ENCODE measurements at regions not wholly inside any gene's neighbourhood (a gene's known extent, or its start where the extent isn't known, plus 50 kb on each side); places are given as distances from the start of the nearest gene placed in this dataset.
"Not testable (repeated sequence)": the region's sequence is repeated elsewhere in the genome, so short reads cannot be mapped to it uniquely, and the experiment has no call there.

DNA sequence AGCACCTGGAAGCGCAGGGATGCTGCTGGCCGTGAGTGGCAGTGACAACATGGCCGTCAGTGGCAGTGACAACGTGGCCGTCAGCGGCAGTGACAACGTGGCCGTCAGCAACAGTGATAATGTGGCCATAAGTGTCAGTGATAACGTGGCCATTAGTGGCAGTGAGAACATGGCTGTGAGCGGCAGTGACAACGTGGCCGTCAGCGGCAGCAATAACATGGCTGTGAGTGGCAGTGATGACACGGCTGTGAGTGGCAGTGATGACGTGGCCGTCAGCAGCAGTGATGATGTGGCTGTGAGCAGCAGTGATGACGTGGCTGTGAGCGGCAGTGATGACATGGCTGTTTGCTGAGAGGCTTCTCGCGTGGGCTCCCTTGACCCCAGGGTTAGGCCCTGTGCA is 169.8 kb downstream of the ERMARD start:
- no peaks in the 10 kb centered on the region for H3K36me3 Mint-ChIP-seq
- H3K9me3 Mint-ChIP-seq, result peaks cover 0 to 8% (median 0%) of the 10 kb centered on the region in 9 donors
- H3K27me3 Mint-ChIP-seq, result peaks cover 6 to 20% (median 10%) of the 10 kb centered on the region in 5 donors
- H3K4me3 Mint-ChIP-seq, result no peak overlapping the region
- ATAC-seq (no peak), DNase-seq (no peak)
- POLR2A ChIA-PET, result no interaction called here
- peaks cover 0 to 5% (median 2%) of the 10 kb centered on the region in 4 donors for H3K4me1 Mint-ChIP-seq
- H3K27ac Mint-ChIP-seq, result no peak overlapping the region

DNA sequence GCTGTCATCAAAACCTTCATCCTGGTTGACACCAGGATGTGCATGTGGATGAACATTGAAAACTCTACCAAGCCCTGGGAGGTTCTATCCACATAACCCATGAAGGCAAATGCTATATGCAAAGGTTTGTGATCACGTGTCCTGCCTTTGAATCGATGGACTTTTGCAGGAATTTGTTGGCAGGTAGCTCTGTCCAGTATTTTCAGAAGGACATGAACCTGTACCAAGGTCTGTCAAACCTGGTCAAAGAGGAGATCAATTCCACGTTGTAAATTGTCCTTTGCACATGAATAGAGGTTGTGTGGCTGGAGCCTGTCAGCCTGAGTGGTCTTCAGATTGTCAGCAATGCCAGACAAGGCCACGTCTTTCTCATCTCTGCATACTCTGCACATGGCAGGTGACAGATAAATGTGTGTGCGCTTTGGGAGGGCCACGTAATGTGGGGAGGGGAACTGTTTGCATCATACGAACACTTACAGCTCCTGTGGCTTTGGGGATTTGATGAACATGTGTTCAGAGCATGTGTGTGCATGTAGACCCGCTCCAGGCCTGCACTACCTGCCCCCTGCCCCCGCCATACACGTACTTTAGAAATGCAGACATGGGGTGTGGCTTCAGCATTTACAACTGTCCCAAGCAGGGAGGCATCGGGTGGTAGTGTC is 169.1 kb downstream of the ERMARD start:
- Mint-ChIP-seq H3K9me3 (peaks cover 0 to 1% (median 0%) of the 10 kb centered on the region in 9 donors), H3K27me3 (peaks cover 3 to 14% (median 3%) of the 10 kb centered on the region in 5 donors), H3K4me1 (peaks cover 0 to 5% (median 2%) of the 10 kb centered on the region in 4 donors), H3K4me3 (no peak overlapping the region), H3K36me3 (no peaks in the 10 kb centered on the region), H3K27ac (no peak overlapping the region)
- POLR2A ChIA-PET, result no interaction called here
- DNase-seq, result no peak
- no peak for ATAC-seq

DNA sequence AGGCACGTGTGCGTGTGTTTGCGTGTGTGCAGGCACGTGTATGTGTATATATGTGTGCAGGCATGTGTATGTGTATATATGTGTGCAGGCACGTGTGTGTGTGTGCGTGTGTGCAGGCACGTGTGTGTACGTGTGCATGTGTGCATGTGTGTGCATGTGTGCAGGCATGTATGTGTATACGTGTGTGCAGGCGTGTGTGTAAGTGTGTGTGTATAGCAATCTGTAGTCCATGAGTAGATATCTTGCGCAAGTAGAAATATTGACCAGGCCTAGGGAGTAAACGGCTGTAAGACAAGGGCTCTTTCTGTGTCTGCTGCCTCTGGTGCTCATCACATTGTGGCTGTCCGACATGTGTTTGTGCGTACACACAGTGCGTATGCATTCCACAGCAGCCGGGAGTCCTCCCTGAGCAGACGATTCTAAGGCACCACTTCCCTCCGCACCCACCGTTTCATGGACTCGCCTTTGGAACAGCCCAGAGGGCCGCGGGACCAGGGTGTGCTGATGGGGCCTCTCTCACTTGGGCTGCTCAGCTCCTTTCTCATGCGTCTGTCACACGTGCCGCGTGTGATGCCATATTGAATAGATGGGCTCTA is 167.6 kb downstream of the ERMARD start:
- Mint-ChIP-seq H3K4me1 (peaks cover 0 to 6% (median 2%) of the 10 kb centered on the region in 4 donors), H3K4me3 (no peak overlapping the region), H3K36me3 (no peaks in the 10 kb centered on the region), H3K27ac (peak overlapping the region in 1 of 10 donors; percentile 72), H3K27me3 (peaks cover 0 to 16% (median 3%) of the 10 kb centered on the region in 5 donors), H3K9me3 (no peaks in the 10 kb centered on the region)
- ATAC-seq (no peak), DNase-seq (no peak)
- POLR2A ChIA-PET, result no interaction called here

DNA sequence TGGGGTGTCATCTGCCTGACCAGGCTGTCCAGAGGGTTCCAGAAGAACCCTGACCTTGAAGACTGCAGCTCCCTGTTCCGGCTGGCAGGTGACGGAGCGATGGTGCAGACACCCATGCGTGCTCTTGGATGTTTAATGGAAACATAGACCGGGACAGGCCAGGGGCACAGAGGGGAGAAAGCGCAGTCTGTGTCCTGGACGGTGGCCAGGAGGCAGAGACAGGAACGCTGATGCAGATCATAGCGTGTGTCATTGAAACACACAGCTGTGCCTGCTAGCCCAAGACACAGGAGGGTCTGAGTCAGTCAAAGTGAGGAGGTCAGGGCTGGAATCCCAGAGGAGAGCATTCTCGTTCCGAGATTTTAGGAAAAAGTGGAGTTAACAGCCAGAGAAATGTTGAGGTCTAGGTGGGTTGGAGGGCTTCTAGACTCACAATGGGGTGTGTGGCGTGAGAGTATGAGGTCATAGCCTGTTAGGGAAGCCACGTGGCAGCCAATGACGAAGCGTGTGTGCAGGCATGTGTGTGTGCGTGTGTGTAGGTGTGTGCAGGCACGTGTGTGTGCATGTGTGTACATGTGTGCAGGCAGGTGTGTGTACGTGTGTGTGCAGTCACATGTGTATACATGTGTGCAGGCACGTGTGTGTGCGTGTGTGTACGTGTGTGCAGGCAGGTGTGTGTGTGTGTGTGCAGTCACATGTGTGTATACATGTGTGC is 167.0 kb downstream of the ERMARD start:
- Mint-ChIP-seq H3K9me3 (no peaks in the 10 kb centered on the region), H3K27ac (peak overlapping the region in 1 of 10 donors; percentile 72), H3K36me3 (no peaks in the 10 kb centered on the region), H3K4me3 (no peak overlapping the region), H3K27me3 (peaks cover 0 to 16% (median 3%) of the 10 kb centered on the region in 5 donors), H3K4me1 (peaks cover 0 to 12% (median 7%) of the 10 kb centered on the region in 4 donors)
- POLR2A ChIA-PET, result no interaction called here
- ATAC-seq (no peak), DNase-seq (no peak)

DNA sequence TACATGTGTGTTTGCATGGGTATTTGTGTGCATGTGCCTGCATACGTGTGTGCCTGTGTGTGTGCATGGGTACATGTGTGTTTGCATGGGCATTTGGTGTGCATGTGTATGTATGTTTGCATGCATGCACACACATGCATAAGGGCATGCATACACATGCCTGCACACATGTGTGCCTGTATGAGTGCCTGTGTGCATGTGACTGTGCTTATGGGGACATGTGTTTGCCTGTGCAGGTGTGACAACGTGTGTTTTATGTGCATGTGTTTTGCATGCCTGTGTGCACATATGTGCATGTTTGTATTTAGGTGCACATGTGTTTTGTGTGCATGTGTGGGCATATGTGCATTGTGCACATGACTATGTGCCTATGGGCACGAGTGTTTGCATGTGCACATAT is 165.7 kb downstream of the ERMARD start:
- ATAC-seq, result no peak
- Mint-ChIP-seq H3K27me3 (peaks cover 0 to 16% (median 3%) of the 10 kb centered on the region in 5 donors), H3K4me1 (peaks cover 2 to 19% (median 15%) of the 10 kb centered on the region in 4 donors), H3K4me3 (no peak overlapping the region), H3K9me3 (no peaks in the 10 kb centered on the region), H3K36me3 (no peaks in the 10 kb centered on the region), H3K27ac (no peak overlapping the region)
- DNase-seq, result no peak
- POLR2A ChIA-PET, result no interaction called here

DNA sequence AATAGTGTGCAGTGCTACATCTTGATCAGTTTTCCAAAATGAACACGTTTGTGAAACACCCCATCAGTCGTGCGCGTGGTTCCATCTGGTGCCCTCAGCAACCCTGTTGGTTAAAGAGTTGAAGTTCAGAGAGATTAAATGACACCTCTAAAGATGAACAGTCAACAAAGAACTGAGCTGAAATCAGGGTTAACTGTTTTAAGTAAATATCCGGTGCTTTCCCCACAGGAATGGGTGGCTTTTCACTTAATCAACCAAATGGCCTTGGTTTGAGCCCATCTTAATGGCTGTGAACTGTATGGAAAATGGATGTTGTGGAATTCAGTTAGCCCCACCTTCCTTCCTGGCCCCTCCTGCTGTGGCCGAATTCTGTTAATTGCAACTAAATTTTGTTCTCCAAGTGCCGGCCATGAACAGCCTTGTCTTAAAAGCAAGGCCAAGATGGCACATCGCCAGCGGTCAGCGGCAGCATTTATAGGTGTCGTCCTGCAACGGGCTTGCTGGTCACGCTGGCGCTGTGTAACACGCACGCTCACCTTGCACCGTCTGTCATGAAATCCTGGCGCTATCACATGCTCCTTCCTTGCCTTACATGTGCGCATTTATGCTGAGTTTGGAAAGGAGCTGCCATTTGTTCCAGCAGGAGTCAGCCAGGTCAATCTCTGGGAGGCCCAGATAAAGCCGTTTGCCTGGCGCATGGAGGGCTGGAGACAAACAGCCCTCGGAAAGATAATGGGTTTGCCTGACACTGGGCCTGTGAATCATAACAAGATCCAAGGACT is 164.5 kb downstream of the ERMARD start:
- POLR2A ChIA-PET, result no interaction called here
- Mint-ChIP-seq H3K4me3 (no peak overlapping the region), H3K9me3 (no peaks in the 10 kb centered on the region), H3K36me3 (no peaks in the 10 kb centered on the region), H3K27me3 (peaks cover 0 to 5% (median 3%) of the 10 kb centered on the region in 5 donors), H3K4me1 (peaks cover 2 to 15% (median 14%) of the 10 kb centered on the region in 4 donors), H3K27ac (no peak overlapping the region)
- ATAC-seq (no peak), DNase-seq (no peak)

DNA sequence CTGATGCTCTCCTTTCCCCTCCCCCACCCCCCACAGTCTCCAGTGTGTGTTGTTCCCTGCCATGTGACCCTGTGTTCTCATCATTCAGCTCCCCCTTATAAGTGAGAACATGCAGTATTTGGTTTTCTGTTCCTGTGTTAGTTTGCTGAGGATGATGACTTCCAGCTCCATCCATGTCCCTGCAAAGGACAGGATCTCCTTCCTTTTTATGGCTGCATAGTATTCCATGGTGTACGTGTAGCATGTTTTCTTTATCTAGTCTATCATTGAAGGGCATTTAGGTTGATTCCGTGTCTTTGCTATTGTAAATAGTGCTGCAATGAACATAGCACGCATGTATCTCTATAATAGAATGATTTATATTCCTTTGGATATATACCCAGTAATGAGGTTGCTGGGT is 162.3 kb downstream of the ERMARD start:
- Mint-ChIP-seq H3K4me3 (peak overlapping the region in 1 of 10 donors; percentile 3), H3K4me1 (peaks cover 2 to 15% (median 14%) of the 10 kb centered on the region in 4 donors)
- H3K27ac Mint-ChIP-seq, H3K36me3 Mint-ChIP-seq, H3K9me3 Mint-ChIP-seq, POLR2A ChIA-PET, ATAC-seq, DNase-seq, H3K27me3 Mint-ChIP-seq: not testable (repeated sequence)

DNA sequence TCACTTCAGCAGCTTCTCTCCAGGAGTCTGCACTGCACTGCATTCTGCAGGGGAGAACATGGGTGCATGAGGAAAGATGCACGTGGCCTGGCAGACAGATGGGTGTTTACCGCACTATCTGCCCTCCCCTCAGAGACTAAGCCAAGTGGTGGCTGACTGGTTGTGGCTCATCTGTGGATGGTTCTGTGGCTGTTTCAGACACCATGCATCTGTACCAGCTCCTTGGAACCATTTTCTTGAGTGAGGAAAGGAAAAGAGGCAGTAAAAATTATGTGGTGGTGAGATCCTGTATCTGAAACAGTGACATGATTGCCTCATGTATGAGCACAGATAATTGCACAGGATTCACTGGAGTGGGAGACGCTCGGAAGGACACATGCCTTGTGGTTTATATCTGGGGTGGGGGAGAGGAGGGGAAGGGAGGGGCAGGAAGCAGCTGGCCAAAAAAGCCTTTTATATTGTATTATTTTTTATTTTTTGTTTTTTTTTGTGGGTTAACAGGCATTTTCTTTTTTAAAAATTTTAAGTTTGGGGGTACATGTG is 161.7 kb downstream of the ERMARD start:
- no peak for DNase-seq
- POLR2A ChIA-PET, result no interaction called here
- ATAC-seq, result no peak

DNA sequence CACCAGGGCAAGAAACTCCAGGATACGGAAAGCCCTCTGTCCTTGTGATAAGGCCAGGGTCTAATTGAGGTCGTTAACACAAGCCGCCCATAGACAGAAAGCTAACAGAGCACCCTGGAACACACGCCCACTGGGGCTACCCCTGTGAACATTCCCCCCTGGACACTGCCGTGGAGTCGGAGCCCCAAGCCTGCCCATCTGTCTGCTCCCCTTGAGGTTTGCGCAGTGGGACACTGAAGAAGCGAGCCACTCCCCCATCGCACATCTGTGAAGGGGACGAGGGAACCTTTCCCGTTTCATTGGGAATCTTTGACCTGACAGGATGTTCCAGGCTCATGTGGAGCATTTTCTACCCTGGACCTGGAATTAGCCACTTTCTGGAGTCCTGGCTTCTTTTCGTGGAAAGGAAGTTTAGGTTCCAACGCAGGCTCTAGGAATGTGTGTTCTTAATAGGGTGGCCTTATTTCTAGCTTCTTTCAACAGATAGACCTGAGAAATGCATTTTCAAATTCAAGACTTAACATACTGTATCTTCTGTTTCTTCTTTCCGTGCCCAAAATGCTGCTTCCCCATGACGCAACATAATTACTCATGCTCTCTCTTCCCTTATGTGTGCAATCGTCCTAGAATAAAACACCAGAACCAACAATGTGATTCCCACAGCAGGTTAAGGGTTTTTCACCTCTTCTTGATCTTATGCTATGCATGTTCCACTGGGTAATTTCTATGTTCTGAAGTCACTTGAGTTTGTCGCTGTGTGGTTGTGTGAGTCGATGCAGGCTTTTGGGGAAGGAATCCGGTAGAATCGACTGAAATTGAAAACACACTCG is 161.1 kb downstream of the ERMARD start:
- Mint-ChIP-seq H3K4me3 (peak overlapping the region in 1 of 10 donors; percentile 1), H3K9me3 (no peaks in the 10 kb centered on the region), H3K27ac (peak overlapping the region in 1 of 10 donors; percentile 2), H3K4me1 (peaks cover 2 to 15% (median 12%) of the 10 kb centered on the region in 4 donors), H3K36me3 (no peaks in the 10 kb centered on the region), H3K27me3 (peaks cover 0 to 5% (median 0%) of the 10 kb centered on the region in 5 donors)
- ATAC-seq, result no peak
- no peak for DNase-seq
- POLR2A ChIA-PET, result no interaction called here

More for the DNA sequence above, 161.7 kb downstream of the ERMARD start:
- peaks cover 2 to 15% (median 12%) of the 10 kb centered on the region in 4 donors for H3K4me1 Mint-ChIP-seq
- H3K36me3 Mint-ChIP-seq, result no peaks in the 10 kb centered on the region
- peak overlapping the region in 1 of 10 donors; percentile 1 for H3K4me3 Mint-ChIP-seq
- H3K27ac Mint-ChIP-seq, result peak overlapping the region in 1 of 10 donors; percentile 2
- H3K27me3 Mint-ChIP-seq, result peaks cover 0 to 5% (median under 1%) of the 10 kb centered on the region in 5 donors
- no peaks in the 10 kb centered on the region for H3K9me3 Mint-ChIP-seq

DNA sequence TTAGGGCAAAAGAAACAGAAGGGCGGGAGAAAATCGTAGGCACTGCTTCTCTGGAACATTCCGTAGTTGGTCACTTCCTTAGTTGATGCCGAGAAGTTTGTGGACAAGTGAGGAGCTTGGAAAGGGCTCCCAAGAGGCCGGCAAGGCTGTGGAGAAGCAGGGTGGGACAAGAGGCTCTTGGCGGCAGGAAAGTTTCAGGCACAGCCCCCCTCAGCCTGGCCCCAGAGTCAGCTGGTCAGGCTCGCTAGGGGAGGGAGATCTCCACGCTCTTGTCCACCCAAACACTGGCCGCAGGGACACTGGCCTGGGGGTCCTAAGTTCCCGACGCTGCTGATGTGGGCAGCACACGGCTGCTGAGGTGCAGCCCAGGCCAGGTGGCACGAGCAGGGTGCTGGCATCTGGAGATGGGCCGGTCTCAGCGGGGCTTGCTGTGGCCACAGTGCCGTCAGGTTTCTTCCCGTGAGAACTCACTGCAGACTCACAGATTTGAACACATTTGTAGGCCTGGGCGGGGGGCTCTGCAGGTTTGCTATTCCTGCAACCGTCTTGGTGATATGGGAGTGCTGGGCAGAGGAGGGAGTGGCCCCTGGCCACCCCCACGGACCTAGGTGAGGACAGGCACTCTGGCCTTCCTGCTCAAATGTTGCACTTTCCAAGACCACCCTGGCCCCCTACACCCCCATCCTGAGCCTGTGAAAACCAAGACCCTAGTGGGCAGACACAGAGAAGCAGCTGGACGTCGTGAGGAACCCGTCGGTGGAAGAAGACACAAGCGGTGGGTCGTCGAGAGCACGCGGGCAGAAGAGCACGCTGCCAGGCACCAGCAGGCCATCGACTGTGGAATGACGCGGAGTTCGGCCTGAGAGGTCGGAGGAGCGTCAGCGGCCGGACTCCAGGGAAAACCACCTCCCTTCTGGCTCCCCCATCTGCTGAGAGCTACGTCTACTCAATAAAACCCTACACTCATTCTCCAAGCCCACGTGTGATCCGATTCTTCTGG is 160.1 kb downstream of the ERMARD start:
- H3K27me3 Mint-ChIP-seq, result peaks cover 0 to 3% (median 0%) of the 10 kb centered on the region in 5 donors
- ATAC-seq, result no peak
- H3K4me1 Mint-ChIP-seq, result peaks cover 2 to 15% (median 12%) of the 10 kb centered on the region in 4 donors
- no peaks in the 10 kb centered on the region for H3K9me3 Mint-ChIP-seq
- H3K27ac Mint-ChIP-seq, result peak overlapping the region in 1 of 10 donors; percentile 64
- no peaks in the 10 kb centered on the region for H3K36me3 Mint-ChIP-seq
- POLR2A ChIA-PET, result no interaction called here
- no peak for DNase-seq
- H3K4me3 Mint-ChIP-seq, result no peak overlapping the region

DNA sequence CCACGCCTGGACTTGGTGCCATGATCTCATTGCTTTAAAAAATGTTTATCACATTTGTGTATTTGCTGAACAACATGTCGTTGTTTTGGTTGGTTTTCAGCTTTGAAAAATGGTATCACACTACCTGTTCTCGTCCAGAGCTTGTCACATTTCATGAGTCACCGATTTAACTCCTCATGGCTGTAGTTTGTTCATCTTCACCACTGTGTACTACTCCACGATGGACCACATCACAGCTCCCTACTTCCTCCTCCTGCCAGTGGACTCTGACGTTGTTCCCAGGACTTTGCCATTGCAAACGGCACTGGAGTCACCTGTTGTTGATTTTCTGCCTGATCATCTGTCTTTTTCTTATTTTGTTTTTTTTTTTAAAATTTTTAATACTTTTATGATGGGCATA is 157.7 kb downstream of the ERMARD start:
- H3K27me3 Mint-ChIP-seq, result no peaks in the 10 kb centered on the region
- ATAC-seq, result no peak
- no peaks in the 10 kb centered on the region for H3K36me3 Mint-ChIP-seq
- H3K27ac Mint-ChIP-seq, result no peak overlapping the region
- DNase-seq, result no peak
- POLR2A ChIA-PET, result no interaction called here
- H3K4me3 Mint-ChIP-seq, result no peak overlapping the region
- H3K9me3 Mint-ChIP-seq, result no peaks in the 10 kb centered on the region
- H3K4me1 Mint-ChIP-seq, result peaks cover 2 to 15% (median 12%) of the 10 kb centered on the region in 4 donors

All from naive thymus-derived CD8-positive, alpha-beta T cell (primary cell).